HUDEP-2 (cell line): ENCODE measurements at regions not wholly inside any gene's neighbourhood (a gene's known extent, or its start where the extent isn't known, plus 50 kb on each side); places are given as distances from the start of the nearest gene placed in this dataset.
A peak's percentile ranks its signal among the peaks of the same experiment; 100 is the strongest.
"Not testable (repeated sequence)": the region's sequence is repeated elsewhere in the genome, so short reads cannot be mapped to it uniquely, and the experiment has no call there.

Source experiments
- DNase-seq, 76 experiments: peaks; one replicate each; lab custom pipeline; 2025; ENCODE audit not compliant: unreplicated experiment in 76 of 76; lab: John Stamatoyannopoulos, UW

GRCh38 chr1:96552451-96552850 lies 169.1 kb upstream of the PTBP2 start:
- DNase-seq: no peak

- DNase-seq: no peak
Observed at GRCh38 chr1:96553811-96554210, 167.8 kb upstream of the PTBP2 start.

DNA sequence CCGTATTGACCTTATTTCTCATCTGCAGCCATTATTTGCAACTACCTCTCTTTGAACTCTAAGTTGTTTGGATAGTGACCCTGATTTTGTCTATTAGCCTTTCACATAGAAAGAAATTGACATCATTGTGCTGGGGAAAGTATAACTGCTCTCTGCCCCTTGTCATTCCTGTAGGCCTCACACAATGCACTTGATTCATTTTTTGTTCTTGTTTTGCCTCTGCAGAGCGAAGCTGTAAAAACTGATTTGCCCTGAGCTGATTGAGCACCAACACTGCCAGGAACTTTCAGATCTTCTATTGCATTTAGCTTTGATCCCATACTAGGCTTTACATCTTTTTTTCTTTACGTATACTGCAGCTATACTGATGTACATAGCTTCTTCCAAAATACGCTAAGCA lies 167.2 kb upstream of the PTBP2 start:
- DNase-seq: no peak

DNA sequence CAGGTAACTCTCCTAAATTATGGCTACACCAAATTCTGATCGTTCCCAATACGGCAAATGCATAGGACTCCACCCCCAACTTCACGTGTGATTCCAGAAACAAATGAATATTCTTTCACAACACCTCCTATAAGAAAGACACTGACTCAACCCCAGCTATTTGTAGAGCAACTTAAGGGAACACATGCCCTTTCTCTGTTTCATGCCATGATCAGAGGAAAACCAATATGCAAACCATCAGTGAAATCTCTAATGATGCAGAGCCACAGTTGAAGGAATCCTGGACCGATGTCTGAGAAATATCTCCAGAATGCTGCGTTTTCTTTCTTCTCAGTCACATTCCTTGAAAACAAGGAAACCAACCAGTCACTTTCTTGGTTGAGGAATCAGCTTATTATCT lies 164.2 kb upstream of the PTBP2 start:
- no peak for DNase-seq

DNA sequence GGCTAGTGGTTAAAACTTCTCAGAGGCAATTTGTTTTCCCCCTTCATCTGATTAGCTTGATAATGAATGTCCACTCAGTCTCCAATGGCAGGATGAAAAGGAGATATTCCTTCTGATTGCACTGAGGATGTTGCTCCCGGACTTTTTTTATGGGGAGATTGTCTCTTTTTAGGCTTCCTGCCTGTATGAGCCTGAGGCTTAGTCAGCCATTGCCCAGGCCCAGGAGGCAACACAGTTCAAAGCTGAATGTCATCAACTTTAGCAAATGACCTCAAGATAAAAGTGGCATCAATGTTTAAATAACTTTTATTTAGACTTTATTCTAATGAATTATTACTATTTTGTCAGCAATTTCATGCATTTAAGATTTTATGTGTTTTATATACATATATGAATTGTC lies 162.9 kb upstream of the PTBP2 start:
- DNase-seq: no peak

DNA sequence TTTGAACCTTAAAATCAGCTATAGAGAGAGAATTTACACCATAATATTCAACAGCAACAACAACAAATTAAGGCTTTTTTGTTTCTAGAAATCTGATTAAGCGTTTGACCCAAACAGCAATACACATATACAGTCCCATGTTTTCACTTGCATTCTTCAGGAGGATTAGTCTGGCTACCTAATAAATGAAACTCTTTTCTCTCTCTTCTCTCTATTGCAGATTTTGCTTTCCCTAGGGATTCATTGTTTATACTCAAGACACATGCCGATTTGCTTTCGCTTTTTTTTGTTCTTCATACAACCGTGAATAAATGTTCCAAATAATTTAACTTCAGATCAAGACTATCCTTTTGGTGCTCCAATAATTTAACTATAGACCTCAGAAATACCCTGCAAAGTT lies 162.4 kb upstream of the PTBP2 start:
- no peak for DNase-seq

GRCh38 chr1:96559707-96560596 lies 161.6 kb upstream of the PTBP2 start:
- DNase-seq: no peak

GRCh38 chr1:96562094-96562493 lies 159.5 kb upstream of the PTBP2 start:
- no peak for DNase-seq

- not testable (repeated sequence) for DNase-seq
Observed at GRCh38 chr1:96564401-96564800, 157.2 kb upstream of the PTBP2 start.

DNA sequence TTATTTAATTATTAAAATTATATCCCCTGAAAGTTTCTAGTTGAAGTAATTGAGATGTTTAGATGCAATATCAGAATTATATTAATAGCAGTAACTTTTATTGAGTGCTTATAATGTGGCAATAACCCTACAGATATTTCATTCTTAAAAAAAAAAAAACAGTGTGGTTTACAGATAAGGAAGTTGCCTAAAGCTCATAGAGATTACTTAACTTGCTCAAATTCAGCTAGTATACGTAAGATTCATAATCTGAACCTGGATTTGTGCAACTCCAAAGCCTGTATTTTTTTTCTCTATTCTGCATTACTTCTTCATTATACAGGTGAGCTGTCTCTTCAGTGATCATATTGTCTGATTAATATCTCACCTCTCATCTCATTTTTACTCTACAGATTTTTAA lies 156.0 kb upstream of the PTBP2 start:
- no peak for DNase-seq

DNA sequence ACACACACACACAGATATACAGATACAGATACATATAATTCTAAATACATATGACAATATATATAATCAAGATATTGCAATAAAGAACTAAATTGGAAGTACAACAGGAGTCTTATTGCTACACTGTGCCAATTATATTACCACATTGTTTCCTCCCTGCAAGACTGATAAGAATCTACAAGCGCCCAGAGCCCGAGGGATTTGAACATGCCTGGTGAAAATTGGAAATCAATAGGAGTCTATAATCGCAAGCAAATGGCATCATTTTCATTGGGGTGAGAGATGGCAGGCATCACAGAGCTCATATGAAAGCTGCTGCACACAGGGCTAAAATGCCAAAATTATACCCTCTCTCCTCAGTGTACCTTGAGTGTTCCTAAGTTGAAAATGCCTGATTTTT lies 152.9 kb upstream of the PTBP2 start:
- DNase-seq: no peak

GRCh38 chr1:96569288-96569687 lies 152.3 kb upstream of the PTBP2 start:
- no peak for DNase-seq

GRCh38 chr1:96579636-96580035 lies 141.9 kb upstream of the PTBP2 start:
- DNase-seq: peak in 1 of 76 experiments; percentile 4

GRCh38 chr1:96580920-96581319 lies 140.7 kb upstream of the PTBP2 start:
- DNase-seq: no peak

- DNase-seq: no peak
Observed at GRCh38 chr1:96581772-96582171, 139.8 kb upstream of the PTBP2 start.

DNA sequence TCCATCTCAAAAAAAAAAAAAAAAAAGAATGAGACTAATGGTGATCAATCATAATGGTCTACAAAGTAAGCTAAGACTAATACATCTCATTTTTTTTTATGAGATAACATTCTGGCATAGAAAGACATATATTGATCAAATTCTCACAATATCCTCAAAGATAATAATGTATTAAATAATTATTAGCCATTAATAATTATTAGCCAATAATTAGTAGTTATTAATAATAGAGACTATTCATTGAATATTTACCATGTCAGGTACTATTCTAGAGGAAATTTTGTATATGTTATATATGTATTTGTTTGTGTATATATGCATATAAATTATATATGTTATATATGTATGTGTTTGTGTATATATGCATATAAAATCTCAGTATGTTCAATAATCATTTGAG lies 137.7 kb upstream of the PTBP2 start:
- no peak for DNase-seq

DNA sequence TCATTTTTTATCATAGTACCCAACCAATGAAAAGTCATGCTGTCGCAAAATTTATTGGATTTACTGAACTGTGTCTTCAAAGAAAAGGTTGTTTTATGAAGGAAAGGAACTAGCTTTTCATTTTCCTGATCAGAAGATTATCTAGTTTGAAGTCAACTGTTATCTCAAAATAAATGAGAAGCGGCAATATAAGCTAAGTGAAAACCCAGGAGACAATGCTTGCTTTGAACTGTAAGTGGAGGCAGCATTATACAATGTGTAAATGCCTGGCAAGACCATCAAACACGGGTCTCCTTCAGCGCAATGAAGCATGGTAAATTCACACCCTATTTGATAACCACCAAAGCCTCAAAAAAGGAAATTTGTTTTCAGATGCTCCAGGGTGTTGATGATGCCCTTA lies 134.4 kb upstream of the PTBP2 start:
- no peak for DNase-seq

GRCh38 chr1:96588416-96588995 lies 133.1 kb upstream of the PTBP2 start:
- no peak for DNase-seq

GRCh38 chr1:96595530-96595929 lies 126.1 kb upstream of the PTBP2 start:
- not testable (repeated sequence) for DNase-seq

DNA sequence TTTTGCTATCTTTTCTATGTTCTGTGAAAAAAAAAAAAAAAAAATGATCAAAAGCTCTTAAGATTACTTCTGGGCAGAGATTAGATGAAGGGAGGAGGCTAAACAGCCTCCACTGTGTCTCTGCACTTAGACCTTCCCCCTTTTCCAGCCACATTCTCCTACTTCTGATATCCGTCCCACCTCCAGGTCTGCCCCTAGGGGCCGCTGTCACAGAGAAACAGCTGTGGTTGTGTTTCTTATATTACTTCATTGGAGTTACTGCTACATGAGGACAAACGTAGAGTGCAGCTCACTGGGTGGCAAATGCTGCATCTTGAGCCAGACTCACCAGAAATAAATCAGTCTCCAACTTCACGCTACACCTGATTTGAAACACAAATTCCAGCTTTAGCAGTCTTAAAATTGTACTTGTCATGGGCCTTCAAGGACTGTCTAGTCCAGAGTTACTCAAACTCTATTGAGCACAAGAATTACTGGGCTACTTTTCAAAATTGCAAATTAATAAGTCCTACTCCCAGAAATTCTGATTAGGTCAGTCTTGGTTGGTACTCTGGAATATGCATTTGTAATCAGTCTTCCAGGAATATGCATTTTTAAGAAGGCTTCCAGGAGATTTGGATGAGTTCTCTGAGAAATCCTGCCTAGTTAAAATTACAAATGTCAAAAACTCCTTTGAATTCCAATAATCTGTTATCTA lies 125.2 kb upstream of the PTBP2 start:
- DNase-seq: peak in 43 of 76 experiments; percentile 1 to 46 (median 12)

DNA sequence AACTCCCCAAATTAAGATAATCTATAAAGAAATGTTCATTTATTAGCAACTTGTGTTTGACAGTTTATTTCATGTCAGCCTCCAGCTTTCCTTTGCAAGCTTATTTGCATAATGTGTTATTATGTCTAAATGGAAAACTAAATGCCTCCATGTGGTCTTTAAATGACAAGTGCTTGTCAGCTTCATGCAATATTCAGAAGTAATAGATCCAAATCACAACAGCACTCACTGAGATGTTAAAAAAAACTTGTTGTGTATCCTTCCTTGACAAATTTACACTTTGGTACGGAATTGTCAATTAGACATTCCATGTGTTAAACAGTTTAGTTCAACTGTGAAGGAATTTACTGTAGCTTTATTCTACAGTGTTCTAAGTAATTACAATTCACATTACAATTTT lies 124.4 kb upstream of the PTBP2 start:
- DNase-seq: no peak
